ENCODE measurements at regions not wholly inside any gene's neighbourhood (a gene's known extent, or its start where the extent isn't known, plus 50 kb on each side); places are given as distances from the start of the nearest gene placed in this dataset.

DNA sequence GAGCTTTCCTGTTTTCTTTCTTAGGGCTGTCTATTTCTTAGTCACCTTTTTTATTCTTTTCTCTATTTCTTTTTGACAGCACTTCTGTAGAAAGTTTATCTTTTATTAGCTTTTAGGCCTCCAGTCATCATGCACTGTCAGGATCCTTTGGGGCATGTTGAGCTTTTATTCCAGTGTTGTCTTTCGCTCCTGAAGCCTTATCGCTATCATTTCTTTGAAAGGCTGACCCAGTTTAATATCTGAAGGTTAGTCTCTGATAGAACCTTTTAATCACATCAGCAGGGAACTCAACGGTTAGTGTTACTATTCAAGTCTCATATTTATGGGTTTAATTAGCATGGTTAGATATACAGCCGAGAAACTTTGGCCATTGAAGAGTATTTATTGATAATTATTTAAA is 745.9 kb downstream of the TBC1D32 start:
- H3K4me1 ChIP-seq (ENCODE audit: insufficient read depth), result no peaks in the 10 kb centered on the region
- no peaks in the 10 kb centered on the region for H3K36me3 ChIP-seq (ENCODE audit: insufficient read depth)
- no peaks in the 10 kb centered on the region for H4K20me1 ChIP-seq (replicated peaks; ENCODE audit: insufficient read depth)
- no peak for DNase-seq (ENCODE audit: low spot score)
- H3K79me2 ChIP-seq (replicated peaks; ENCODE audit: insufficient read depth), result no peaks in the 10 kb centered on the region
- H3K9me2 ChIP-seq (ENCODE audit: insufficient read depth), result no peaks in the 10 kb centered on the region
- Mint-ChIP-seq H3K4me1 (peaks cover 5% of the 10 kb centered on the region), H3K27me3 (ENCODE audit: insufficient read depth, low read depth, poor library complexity) (no peaks in the 10 kb centered on the region), H3K27ac (no peak overlapping the region), H3K36me3 (ENCODE audit: low read depth) (no peaks in the 10 kb centered on the region), H3K4me3 (no peak overlapping the region), H3K9me3 (no peaks in the 10 kb centered on the region)
- no peaks in the 10 kb centered on the region for H3K27me3 ChIP-seq (ENCODE audit: insufficient read depth)
- H3K27ac ChIP-seq (ENCODE audit: low read depth), result no peak overlapping the region
- H2AFZ ChIP-seq, result no peak overlapping the region
- no peak for ATAC-seq
- TF ChIP-seq NANOG (IDR thresholded peaks at IDR 0.05; ENCODE audit: borderline replicate concordance) (no peak), CREB1 (CRISPR knock-in tag; IDR thresholded peaks at IDR 0.05; ENCODE audit: low read depth) (no peak), STAT1 (IDR thresholded peaks at IDR 0.05; ENCODE audit: unreplicated experiment) (no peak), POLR2AphosphoS5 (IDR thresholded peaks at IDR 0.05; ENCODE audit: low read depth) (no peak), ZNF331 (CRISPR knock-in tag; IDR thresholded peaks at IDR 0.05; ENCODE audit: low read depth) (no peak), ZNF114 (CRISPR knock-in tag; IDR thresholded peaks at IDR 0.05) (no peak)
- TF ChIP-seq, protein P1, sequence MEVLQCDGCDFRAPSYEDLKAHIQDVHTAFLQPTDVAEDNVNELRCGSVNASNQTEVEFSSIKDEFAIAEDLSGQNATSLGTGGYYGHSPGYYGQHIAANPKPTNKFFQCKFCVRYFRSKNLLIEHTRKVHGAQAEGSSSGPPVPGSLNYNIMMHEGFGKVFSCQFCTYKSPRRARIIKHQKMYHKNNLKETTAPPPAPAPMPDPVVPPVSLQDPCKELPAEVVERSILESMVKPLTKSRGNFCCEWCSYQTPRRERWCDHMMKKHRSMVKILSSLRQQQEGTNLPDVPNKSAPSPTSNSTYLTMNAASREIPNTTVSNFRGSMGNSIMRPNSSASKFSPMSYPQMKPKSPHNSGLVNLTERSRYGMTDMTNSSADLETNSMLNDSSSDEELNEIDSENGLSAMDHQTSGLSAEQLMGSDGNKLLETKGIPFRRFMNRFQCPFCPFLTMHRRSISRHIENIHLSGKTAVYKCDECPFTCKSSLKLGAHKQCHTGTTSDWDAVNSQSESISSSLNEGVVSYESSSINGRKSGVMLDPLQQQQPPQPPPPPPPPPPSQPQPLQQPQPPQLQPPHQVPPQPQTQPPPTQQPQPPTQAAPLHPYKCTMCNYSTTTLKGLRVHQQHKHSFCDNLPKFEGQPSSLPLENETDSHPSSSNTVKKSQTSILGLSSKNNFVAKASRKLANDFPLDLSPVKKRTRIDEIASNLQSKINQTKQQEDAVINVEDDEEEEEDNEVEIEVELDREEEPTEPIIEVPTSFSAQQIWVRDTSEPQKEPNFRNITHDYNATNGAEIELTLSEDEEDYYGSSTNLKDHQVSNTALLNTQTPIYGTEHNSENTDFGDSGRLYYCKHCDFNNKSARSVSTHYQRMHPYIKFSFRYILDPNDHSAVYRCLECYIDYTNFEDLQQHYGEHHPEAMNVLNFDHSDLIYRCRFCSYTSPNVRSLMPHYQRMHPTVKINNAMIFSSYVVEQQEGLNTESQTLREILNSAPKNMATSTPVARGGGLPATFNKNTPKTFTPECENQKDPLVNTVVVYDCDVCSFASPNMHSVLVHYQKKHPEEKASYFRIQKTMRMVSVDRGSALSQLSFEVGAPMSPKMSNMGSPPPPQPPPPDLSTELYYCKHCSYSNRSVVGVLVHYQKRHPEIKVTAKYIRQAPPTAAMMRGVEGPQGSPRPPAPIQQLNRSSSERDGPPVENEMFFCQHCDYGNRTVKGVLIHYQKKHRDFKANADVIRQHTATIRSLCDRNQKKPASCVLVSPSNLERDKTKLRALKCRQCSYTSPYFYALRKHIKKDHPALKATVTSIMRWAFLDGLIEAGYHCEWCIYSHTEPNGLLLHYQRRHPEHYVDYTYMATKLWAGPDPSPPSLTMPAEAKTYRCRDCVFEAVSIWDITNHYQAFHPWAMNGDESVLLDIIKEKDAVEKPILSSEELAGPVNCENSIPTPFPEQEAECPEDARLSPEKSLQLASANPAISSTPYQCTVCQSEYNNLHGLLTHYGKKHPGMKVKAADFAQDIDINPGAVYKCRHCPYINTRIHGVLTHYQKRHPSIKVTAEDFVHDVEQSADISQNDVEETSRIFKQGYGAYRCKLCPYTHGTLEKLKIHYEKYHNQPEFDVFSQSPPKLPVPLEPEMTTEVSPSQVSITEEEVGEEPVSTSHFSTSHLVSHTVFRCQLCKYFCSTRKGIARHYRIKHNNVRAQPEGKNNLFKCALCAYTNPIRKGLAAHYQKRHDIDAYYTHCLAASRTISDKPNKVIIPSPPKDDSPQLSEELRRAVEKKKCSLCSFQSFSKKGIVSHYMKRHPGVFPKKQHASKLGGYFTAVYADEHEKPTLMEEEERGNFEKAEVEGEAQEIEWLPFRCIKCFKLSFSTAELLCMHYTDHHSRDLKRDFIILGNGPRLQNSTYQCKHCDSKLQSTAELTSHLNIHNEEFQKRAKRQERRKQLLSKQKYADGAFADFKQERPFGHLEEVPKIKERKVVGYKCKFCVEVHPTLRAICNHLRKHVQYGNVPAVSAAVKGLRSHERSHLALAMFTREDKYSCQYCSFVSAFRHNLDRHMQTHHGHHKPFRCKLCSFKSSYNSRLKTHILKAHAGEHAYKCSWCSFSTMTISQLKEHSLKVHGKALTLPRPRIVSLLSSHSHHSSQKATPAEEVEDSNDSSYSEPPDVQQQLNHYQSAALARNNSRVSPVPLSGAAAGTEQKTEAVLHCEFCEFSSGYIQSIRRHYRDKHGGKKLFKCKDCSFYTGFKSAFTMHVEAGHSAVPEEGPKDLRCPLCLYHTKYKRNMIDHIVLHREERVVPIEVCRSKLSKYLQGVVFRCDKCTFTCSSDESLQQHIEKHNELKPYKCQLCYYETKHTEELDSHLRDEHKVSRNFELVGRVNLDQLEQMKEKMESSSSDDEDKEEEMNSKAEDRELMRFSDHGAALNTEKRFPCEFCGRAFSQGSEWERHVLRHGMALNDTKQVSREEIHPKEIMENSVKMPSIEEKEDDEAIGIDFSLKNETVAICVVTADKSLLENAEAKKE (CRISPR knock-in tag; IDR thresholded peaks at IDR 0.05), result no peak
- no peak overlapping the region for H3K4me3 ChIP-seq
- H3K4me2 ChIP-seq, result no peak overlapping the region
- no peaks in the 10 kb centered on the region for H3F3A ChIP-seq (replicated peaks; ENCODE audit: low read depth)

DNA sequence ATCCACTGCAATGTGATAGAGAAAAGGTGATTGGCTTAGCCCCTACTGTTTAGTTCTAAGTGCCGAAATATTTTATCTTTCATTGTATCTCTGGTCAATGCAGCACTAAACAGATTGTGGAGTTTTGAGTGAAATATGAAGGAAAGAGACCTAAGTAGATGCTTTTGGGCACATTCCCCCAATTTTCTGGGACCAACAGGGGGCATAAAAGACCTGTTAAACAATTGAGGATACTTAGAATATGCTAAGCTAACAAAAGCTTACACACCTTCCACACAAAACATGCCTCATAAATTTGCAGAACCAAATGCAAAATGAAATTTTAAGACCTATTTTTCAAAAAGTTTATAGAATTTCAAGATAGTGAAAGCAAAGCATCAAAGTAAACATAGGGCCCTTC is 746.9 kb downstream of the TBC1D32 start:
- Histone ChIP-seq H3F3A (replicated peaks; ENCODE audit: low read depth) (no peaks in the 10 kb centered on the region), H3K36me3 (ENCODE audit: insufficient read depth) (no peaks in the 10 kb centered on the region), H3K9me2 (ENCODE audit: insufficient read depth) (no peaks in the 10 kb centered on the region), H4K20me1 (replicated peaks; ENCODE audit: insufficient read depth) (no peaks in the 10 kb centered on the region), H3K4me3 (no peak overlapping the region), H3K79me2 (replicated peaks; ENCODE audit: insufficient read depth) (no peaks in the 10 kb centered on the region), H3K4me1 (ENCODE audit: insufficient read depth) (no peaks in the 10 kb centered on the region), H3K27ac (ENCODE audit: low read depth) (no peak overlapping the region), H3K4me2 (no peak overlapping the region), H3K27me3 (ENCODE audit: insufficient read depth) (no peaks in the 10 kb centered on the region), H2AFZ (no peak overlapping the region)
- H3K27me3 Mint-ChIP-seq (ENCODE audit: insufficient read depth, low read depth, poor library complexity), result no peaks in the 10 kb centered on the region
- H3K9me3 Mint-ChIP-seq, result no peaks in the 10 kb centered on the region; the same call in 2 of the 3 replicates
- no peaks in the 10 kb centered on the region for H3K36me3 Mint-ChIP-seq (ENCODE audit: low read depth)
- no peak overlapping the region for H3K27ac Mint-ChIP-seq
- TF ChIP-seq NANOG (IDR thresholded peaks at IDR 0.05; ENCODE audit: borderline replicate concordance) (no peak), JUNB (IDR thresholded peaks at IDR 0.05; ENCODE audit: unreplicated experiment) (no peak), STAT1 (IDR thresholded peaks at IDR 0.05; ENCODE audit: unreplicated experiment) (no peak), CREB1 (CRISPR knock-in tag; IDR thresholded peaks at IDR 0.05; ENCODE audit: low read depth) (no peak), EZH2phosphoT487 (IDR thresholded peaks at IDR 0.05; ENCODE audit: unreplicated experiment) (no peak), EZH2 (IDR thresholded peaks at IDR 0.05; ENCODE audit: low read depth, unreplicated experiment) (no peak)
- TF ChIP-seq, protein P2, sequence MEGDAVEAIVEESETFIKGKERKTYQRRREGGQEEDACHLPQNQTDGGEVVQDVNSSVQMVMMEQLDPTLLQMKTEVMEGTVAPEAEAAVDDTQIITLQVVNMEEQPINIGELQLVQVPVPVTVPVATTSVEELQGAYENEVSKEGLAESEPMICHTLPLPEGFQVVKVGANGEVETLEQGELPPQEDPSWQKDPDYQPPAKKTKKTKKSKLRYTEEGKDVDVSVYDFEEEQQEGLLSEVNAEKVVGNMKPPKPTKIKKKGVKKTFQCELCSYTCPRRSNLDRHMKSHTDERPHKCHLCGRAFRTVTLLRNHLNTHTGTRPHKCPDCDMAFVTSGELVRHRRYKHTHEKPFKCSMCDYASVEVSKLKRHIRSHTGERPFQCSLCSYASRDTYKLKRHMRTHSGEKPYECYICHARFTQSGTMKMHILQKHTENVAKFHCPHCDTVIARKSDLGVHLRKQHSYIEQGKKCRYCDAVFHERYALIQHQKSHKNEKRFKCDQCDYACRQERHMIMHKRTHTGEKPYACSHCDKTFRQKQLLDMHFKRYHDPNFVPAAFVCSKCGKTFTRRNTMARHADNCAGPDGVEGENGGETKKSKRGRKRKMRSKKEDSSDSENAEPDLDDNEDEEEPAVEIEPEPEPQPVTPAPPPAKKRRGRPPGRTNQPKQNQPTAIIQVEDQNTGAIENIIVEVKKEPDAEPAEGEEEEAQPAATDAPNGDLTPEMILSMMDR (conservative IDR thresholded peaks at IDR 0.05; ENCODE audit: low read depth in 2 of 2), result peak; percentile 21 to 34; a peak in 2 of 4 replicates
- H3K4me1 Mint-ChIP-seq, result peaks cover 4% of the 10 kb centered on the region
- no peak overlapping the region for H3K4me3 Mint-ChIP-seq
- DNase-seq (ENCODE audit: low spot score) (no peak), ATAC-seq (no peak)
